Stimulated activated CD8-positive, alpha-beta memory T cell treated with anti-CD3 and anti-CD28 coated beads, Interleukin-4, amount 100 ng/mL, for 4 hours (primary cell): ENCODE measurements at regions not wholly inside any gene's neighbourhood (a gene's known extent, or its start where the extent isn't known, plus 50 kb on each side); places are given as distances from the start of the nearest gene placed in this dataset.

Source experiments
- DNase-seq, 2 donors: peaks; one replicate each; pipeline ENCODE4 v3.0.0-alpha.2; 2020; ENCODE audit warnings: low read depth in 2 of 2, low spot score in 1 of 2

DNA sequence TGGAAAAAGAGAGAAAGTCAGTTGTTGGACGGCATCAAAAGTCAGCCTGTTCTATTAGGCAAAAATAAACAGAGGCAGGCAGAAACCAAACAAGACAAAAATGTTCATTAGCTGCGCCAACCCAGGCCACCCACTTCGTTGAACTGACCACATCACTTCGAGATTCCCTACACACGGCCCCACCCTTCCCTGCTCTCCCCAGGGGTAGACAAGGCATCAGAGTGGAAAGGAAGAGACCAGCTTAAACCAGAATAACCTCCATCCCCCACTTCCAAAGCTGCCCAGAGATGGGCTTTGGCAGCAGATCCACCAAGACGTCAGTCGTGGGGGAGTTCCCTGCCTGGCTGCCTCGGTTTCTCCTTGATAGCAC lies 204.6 kb upstream of the TSHZ3 start:
- no peak for DNase-seq

DNA sequence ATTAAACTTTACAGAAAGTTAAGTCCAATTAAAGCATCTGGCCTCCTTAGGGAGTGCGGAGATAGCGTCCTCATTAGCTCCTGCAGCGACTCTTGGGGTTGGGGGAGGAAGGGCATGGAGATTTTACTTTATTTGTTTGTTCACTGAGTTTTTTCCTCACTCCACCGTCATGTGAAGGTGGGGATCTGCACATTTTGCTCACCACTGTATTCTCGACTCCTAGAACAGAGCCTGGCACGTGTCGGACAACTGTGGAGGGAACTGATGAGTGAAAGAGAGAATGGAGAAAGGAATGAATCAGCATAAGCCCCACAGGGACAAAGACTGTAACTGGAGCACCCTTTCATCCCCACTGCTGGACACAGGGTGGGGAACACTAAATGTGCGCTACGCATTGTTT lies 205.1 kb upstream of the TSHZ3 start:
- no peak for DNase-seq

DNA sequence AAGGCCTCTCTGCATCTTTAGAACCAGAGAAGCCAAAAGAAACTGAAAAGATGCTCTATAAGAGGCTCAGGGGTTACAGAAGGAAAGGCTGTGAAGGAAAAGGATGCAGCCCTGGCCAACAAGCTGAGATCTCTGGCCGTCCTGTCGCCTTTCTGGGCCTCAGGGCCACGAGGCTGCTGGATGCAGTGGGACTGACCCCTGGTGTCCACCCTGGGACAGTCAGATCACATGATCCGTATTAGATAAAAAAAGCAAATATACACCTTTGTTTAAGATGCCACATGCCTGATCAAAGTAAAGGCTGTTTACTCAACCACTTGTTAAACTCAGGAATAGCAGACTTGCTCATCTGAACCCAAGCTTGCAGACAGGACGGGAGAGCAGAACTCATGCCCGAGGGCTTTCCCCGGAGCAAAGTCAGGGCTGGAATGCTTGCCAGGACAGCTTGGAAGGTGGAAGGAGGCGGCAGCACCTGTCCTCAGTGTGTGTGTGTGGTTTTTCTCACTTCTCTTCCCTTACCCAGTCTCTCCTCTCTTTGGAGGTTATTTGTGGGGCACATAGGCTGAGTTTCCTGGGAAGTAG lies 206.5 kb upstream of the TSHZ3 start:
- DNase-seq: no peak

DNA sequence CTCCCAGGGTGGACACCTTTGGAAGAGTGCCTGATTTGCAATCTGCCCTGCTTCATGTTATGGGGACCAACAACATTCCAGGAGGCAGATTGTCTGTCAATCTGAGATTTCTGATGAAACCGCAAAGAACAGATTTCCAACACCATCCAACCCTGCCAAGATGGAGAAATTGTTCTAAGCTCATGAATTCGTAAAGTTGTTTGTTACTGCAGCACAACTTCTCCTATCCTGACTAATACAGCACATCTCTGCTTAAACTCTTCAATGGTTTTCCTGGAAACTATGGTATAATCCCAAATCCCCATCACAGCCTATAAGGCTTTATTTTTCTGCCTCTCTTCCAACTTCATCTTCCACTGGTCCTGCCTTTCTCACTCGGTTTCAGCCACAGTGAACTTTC lies 210.3 kb upstream of the TSHZ3 start:
- no peak for DNase-seq

DNA sequence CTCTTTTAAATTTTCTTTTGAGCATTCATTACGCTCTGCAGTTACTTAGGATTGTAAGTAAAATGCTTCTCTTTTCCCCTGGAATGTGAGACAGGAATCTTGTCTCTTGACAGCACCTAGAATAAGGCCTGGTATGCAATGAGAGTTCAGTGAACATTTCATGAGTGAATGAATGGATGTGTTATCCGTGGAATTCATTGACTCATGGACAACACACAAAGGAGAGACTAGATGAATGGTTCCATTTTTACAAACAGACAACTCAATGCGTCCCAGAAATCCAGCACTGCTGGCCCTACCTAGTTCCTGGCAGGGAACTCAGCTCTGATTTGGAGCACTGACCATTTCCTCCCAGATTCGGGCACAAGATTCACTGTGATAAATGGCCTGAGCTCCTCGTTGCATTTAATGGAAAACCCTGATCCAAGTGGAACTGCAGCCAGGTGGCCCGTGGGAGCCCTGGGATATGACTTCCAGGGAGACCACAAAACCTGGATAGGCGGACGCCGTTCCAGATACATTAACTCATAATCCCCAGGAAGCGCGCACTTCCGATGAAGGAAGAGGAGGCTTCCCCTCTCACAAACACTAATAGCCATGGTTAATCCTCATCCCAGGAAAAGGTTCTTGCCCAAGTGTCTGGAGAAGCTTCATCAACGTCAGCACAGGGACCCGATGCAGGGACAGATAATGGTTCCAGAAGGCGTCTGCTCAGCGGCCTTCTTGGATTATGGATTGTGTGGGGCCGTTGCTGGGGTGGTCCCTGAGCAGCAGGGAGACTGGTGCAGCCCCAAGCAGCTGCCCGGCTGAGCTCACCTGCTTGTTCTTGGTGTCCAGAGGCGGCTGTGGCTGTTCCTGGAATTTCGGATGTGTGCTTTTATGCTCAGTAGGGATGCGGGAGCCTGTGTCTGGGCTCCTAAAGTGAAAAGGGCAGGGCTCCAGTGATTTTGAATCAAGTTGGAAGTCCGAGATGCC lies 211.1 kb upstream of the TSHZ3 start:
- DNase-seq: no peak

DNA sequence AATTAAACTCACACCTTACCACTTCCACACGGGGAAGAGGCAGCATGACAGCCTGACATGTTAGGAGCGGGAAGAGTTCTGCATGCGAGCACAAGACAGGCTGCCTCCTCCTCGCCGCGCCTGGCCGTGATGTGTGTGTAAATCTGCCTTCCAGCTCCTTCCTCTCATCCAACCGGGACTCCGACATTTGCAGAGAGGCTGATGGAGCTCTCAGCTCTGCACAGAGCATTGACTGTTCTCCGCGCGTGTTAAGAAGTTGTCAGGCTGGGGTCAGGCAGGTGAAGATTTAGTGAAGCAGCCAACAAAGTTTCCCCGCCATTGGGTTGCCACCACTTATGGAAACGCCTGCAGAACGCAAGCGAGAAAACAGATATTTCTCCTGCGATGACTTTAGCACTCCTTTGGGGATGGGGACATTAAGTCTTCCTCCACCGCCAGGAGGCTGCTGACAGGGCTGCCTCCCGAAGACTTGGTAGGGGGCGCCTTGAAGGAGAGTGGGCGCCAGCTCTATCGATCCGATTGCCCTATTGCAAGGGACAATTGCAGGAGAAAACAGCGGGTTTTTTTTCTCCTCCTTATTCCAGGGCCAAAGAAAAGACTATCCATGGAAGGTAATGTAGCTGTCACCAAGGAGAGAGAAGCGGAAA lies 213.9 kb upstream of the TSHZ3 start:
- no peak for DNase-seq

DNA sequence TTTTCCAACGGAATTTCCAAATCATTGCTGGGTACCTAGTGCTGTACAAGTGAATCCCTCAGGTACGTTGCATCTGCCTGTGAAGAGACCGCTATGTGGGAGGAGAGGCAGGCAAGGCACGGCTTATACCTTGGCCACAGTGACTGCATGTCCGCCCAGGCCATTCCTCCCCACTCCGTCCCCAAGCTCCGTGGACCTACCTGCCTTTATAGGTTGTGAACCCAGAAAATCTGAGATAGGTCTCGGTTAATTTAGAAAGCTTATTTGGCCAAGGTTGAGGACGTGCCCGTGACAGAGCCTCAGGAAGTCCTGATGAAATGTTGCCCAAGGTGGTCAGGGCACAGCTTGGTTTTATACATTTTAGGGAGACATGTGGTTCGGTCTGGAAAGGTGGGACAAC lies 218.5 kb upstream of the TSHZ3 start:
- DNase-seq: no peak

DNA sequence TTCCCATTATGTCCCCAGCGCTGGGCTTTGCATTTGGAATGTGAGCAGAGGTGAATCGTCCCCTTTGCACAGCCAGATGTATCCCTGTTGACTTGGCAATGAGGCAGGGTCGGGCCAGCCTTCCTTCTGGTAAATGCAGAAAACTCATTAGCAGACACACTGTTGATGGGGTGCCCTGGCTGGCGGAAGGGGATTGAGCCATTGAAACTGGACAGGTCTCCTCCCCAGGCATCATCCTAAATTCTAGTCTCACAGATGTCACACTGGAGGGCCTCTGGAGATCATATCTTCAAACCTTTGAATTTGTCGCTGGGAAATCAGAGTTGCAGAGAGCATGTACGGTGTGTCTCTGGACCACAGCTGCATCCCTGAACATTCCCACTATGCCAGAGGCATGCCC lies 219.5 kb upstream of the TSHZ3 start:
- DNase-seq: no peak

DNA sequence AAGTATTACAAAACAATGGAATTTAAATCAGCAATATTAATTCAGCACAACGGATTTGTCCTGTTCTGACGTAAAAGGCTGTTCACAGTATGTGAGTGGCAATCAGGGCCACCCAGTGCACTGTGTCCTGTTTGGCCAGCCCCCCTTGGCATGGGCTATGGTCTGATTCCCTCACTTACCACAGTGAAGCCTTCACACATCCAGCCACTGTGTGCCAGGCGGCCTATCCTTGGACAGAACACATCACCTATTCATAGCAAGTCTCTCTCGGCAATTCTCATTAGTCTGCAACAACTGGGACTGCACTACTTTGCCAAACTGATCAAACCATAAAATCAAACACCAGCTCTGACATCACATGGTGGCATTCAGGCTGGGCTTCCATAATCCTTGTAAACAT lies 221.5 kb upstream of the TSHZ3 start:
- no peak for DNase-seq

DNA sequence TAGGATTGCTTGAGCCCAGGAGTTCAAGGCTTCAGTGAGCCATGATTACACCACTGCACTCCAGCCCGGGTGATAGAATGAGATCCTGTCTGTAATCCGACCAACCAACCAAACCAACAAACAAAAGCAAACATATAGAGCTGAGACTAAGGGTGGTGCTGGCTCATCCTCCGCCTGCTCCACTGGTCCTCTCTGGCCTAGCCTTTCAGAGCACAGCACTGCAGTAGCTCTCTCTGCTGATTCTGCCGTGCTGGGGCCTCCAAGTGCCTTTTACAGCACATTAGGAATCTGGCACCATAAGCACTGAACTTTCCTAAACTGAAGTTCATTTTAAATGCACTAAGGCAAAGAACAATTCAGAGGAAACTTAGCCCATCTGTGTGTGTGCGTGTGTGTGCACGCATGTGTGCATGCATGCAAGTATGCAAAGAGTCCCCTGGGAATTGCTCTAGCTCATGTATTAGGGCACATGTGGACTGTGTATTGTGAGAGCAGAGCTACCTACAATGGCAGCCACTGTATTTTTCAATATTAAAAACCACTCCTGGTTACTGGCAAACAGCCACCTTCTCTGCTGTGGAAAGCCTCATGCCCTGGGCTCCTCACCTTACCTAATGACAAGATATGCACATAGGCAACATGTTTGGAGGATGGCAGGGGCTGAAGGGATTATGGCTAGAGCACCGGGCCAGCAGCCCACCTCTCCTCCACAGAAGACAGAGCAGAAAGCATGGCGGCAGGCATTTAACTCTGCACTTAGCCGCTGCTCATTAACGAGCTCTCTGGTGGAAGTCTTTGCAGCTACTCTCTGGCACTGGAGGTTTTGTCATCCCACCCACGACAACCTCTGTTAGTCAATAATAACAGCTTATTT lies 223.1 kb upstream of the TSHZ3 start:
- DNase-seq: no peak

DNA sequence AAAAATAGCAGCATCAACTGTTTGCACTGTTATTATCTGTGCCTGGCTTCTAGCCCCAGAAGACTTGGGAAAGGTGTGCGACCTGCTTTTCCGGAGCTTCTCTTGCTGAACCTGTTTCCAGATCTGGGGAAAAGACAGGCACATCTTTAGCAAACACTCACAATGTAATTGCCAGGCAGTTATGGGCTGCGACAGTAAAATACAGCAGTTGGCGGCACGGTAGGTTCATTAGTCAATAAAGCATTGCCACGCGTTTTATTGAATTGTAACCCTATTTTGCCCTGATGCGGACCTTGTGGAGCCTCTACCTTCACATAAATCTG lies 223.7 kb upstream of the TSHZ3 start:
- DNase-seq: no peak

DNA sequence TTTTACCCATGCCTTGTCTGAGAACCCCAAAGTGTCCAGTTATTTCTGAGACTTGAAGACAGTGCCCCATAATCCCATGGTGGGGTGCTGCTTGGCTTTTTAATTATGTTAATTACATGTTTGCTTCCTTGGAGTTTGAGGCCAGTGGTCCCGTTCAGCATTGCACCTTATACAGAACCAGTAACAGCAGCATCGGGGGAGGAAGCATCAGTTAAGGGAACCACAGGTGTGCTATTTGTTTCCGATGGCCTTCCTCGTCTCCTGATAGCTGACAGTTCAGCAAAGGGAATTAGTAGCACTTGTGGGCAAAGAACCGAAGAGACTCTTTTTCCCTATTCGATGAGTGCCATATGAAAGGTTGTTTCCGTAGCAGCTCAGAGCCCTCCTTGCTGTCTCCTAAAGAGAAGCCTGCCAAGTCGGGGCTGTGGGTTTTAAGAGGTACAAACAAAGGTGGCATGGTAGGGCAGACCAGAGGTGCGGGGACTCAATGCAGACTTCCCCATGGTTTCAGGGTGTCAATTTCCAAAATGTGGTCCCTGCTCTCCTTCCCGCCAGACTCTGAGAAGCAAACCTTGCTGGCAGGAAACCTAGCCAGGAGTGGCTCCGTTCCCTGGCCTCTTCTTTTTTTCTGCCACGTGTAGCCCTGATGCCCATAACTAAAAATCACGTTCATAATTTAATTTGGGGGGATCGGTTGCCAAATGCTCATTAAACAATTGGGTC lies 225.2 kb upstream of the TSHZ3 start:
- no peak for DNase-seq

DNA sequence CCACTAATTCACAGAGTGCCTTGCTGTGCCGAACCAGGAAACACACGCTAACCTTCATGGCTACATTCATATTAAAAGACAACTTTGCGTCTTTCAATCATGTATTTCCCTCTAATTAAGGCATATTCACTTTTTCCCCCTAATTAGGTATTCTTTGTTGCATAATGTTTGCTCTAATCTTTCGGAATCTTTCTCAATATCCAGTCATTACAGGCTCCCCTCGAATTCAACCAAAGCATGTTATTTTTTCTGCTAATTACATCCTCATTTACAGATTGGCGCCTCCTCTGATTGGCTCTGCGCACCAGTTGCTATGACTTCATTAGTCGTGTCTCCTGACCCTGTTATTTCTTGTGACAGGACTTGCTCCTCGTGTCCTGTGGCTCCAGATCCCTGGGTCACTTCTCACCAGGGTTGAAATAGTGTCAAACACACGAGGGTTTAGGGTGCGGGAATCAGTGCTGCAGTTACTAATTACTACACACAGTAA lies 226.7 kb upstream of the TSHZ3 start:
- no peak for DNase-seq

DNA sequence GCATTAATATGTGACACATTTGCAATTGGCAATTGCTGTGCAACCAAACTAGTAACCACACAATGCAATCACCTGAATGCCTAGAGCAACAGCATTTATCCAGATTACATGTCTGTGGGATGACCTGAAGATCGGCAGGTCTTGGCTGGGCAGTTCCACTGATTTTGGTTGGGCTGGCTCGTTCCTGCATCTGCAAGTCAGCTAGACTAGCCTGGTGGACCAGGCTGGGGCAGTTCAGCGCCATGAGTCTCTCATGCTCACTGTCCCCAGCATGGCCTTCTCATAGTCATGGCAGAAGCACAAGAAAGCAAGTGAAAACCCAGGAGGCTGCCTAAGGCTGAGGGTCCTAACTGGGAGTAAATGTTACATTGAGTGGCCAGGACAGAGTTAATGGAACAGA lies 229.1 kb upstream of the TSHZ3 start:
- DNase-seq: no peak

DNA sequence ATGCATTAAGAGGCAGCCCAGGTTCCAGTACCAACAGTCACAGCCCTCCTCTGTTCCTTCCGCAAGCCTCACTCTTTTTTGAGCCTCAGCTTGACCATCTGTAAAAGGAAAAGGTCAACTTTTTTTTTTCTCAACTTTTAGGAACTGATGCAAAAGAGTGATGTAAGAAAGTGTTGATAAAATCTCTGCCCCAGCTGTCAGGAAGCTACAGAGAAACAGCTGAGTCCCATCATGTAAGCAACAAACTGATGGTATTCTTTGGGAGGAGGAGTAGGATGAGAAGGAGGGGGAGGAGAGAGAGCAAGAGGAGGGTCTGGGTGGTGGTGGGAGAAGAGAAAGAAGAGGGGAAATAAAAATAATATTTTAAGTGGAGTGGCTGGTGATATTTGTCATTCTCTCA lies 233.9 kb upstream of the TSHZ3 start:
- no peak for DNase-seq

DNA sequence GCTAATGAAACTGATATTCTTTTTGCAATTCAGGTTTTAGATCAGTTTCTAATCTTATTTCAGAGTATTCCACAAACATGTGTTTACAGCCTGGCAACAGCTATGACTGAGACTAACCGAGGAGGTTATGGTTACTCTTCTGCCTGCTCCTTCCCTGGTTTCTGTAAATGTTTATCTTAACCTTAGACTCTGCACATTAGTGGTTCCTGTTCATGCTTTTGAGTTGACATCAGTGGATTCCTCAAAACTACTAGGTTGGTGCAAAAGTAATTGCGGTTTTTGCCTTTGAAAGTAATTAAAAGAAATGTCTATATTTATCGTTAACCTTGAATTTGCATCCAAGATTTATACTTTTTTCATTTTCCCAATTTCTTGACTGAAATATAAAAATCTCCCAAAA lies 237.0 kb upstream of the TSHZ3 start:
- no peak for DNase-seq

DNA sequence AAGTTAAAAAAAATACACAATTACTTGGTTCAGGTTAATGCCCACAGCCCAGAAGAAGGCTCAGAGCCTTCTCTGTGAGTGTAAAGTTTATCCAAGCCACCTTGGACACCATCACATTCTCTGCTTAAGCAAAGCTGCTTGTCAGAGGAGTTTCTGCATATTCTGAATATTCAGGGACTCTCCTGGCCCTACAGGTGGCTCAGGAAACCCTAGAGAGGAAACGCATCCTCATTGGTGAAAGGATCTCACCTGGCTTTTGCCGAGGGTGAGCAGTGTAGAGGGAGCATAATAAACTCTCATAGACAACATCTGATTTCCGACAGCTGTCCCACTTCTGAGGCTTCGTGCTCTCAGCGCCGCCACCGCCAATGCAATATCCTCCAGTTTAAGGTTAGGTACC lies 239.9 kb upstream of the TSHZ3 start:
- no peak for DNase-seq

DNA sequence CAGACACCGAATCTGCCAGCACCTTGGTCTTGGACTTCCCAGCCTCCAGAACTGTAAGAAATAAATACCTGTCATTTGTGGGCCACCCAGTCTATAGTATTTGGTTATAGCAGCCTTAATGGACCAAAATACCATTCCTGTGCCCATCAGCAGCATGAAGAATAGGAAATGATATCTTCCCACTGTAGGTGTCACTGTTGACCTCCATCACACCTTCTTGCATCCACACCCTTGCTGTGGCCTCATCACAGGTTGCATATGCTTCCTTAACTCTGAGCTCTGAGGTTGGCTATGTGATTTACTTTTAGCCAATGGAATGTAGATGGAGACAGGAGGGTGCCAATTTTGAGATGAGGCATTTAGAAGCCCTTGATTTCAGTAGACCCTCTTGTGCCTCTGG lies 242.0 kb upstream of the TSHZ3 start:
- DNase-seq: no peak

DNA sequence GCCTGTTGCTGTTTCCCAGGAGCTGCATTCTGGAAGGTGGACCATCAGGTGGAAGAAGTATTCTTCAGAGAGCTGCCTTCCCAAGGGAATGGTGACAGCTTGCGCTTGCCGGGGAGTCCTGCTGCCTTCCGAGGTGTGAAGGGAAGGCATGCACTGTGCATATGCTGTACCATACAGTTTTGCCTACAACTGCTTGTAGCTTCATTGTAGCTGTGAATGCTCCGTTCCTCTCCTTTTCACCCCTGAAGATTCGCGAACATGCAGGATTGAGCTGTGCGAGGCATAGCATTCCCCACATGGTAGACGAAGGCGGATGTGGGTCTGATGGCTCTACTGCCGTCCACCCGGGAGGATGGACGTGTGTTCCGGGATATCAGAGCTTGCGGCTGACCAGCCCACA lies 243.2 kb upstream of the TSHZ3 start:
- no peak for DNase-seq

DNA sequence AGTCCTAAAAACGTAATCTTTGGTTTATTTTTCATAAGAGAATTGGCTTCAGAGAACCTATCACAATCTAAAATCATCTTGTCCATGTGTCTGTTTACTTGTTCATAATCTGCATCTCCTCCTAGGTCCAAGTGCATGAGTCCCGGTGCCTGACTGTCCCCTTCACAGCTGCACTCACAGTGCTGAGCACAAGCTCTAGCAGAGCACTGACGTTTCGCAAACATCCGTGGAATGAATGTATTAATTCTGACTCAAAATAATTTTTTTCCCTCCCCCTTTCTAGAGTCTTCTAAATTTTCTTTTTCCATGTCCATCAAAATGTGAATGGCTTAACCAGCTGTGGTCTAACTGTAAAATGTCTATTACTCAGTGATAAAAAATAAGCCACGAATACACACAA lies 245.5 kb upstream of the TSHZ3 start:
- DNase-seq: no peak

DNA sequence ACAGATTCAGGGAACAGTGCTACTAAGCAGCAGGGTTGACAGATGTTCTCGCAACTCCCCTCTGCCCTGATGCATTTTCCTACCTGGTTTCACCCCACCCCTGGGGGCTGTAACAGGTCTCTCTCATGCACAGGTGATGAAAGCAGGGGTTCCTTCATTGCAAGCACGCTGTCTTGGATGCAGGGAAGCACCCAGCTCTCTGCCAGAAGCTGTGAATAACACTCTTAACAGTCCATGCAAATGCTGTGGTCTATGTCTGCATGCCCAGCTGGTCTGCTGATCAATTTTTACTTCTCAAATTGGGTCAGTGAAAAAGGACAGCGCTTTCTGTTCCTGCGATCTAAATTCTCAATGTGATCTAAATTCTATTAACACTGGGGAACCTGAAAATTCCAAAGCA lies 246.3 kb upstream of the TSHZ3 start:
- DNase-seq: no peak
